Endodermal cell (in vitro differentiated cells): ENCODE measurements at regions not wholly inside any gene's neighbourhood (a gene's known extent, or its start where the extent isn't known, plus 50 kb on each side); places are given as distances from the start of the nearest gene placed in this dataset.

Experiments used
- DNase-seq: peaks from one replicate; pipeline ENCODE4 v3.0.0-alpha.2; 2017
- H3K27ac ChIP-seq: 2 replicates; pipeline ENCODE4 v1.5.1; 2013; ENCODE audit warnings: mild to moderate bottlenecking, low read depth, low read length, moderate library complexity
- H3K27me3 ChIP-seq: 2 replicates; pipeline ENCODE4 v1.6.1; 2013; ENCODE audit warnings: mild to moderate bottlenecking, low read length, moderate library complexity; ENCODE audit not compliant: insufficient read depth, control insufficient read depth, poor library complexity, severe bottlenecking
- H3K36me3 ChIP-seq: 2 replicates; pipeline ENCODE4 v1.7.0; 2013; ENCODE audit warnings: mild to moderate bottlenecking, low read length, moderate library complexity; ENCODE audit not compliant: control insufficient read depth, insufficient read depth
- H3K4me1 ChIP-seq: one replicate; pipeline ENCODE4 v1.7.0; 2013; ENCODE audit warnings: low read length; ENCODE audit not compliant: control insufficient read depth, insufficient read depth
- H3K4me3 ChIP-seq: 2 replicates; pipeline ENCODE4 v1.5.1; 2013; ENCODE audit warnings: mild to moderate bottlenecking, low read length, moderate library complexity
- H3K9ac ChIP-seq: 2 replicates; pipeline ENCODE4 v1.6.1; 2013; ENCODE audit warnings: mild to moderate bottlenecking, low read length, moderate library complexity; ENCODE audit not compliant: poor library complexity, severe bottlenecking; ENCODE audit errors: extremely low read depth
- H3K9me3 ChIP-seq: 2 replicates; pipeline ENCODE4 v1.6.1; 2013; ENCODE audit warnings: mild to moderate bottlenecking, low read length, moderate library complexity; ENCODE audit not compliant: control insufficient read depth
- H3K27ac Mint-ChIP-seq: 2 replicates; pipeline ENCODE4 v1.8.0; 2020; ENCODE audit warnings: mixed read lengths
- H3K27me3 Mint-ChIP-seq: 2 replicates; pipeline ENCODE4 v1.8.0; 2021; ENCODE audit warnings: mild to moderate bottlenecking, mixed read lengths; ENCODE audit not compliant: insufficient read depth
- H3K36me3 Mint-ChIP-seq: 2 replicates; pipeline ENCODE4 v1.8.0; 2020; ENCODE audit warnings: low read depth, mixed read lengths
- H3K4me1 Mint-ChIP-seq: 2 replicates; pipeline ENCODE4 v1.8.0; 2020; ENCODE audit warnings: mixed read lengths
- H3K4me3 Mint-ChIP-seq: 2 replicates; pipeline ENCODE4 v1.8.0; 2020; ENCODE audit warnings: mild to moderate bottlenecking, moderate library complexity, mixed read lengths
- H3K9me3 Mint-ChIP-seq: 2 replicates; pipeline ENCODE4 v1.8.0; 2020; ENCODE audit warnings: mild to moderate bottlenecking, mixed read lengths
- WGBS, 2 experiments: methylation state at CpG; one replicate each; pipeline versions ENCODE4 v1.1.5 to v1.1.7; 2013; ENCODE audit warnings: missing lambda C conversion rate in 2 of 2, mixed read lengths in 1 of 2; ENCODE audit not compliant: insufficient coverage in 1 of 2, insufficient read length in 1 of 2; 5-methylcytosine and 5-hydroxymethylcytosine counted together
- TF ChIP-seq, protein P1 (sequence below): fragments of 200-600 bp; sonication (generic); conservative IDR thresholded peaks from 2 replicates; pipeline ENCODE4 v1.5.0; 2021; ENCODE audit warnings: antibody characterized with exemption, mild to moderate bottlenecking

DNA sequence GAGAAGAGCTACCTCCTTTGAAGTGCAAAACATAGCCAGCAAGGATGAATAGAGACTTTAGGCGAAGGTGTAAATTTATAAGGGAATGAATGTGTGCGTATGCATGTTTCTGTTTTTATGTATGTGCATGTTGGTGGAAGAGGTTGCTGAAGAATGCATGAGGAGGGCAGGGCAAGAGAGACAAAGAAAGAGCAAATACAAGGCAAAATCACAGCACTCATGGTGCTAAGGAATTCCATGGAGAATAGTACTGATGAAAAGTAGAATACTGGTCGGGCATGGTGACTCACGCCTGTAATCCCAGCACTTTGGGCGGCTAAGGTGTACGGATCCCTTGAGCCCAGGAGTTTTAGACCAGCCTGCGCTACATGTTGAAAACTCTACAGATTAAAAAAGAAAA, 762.1 kb upstream of the PTPRD start:
- no peak overlapping the region for H3K4me3 Mint-ChIP-seq
- H3K27me3 Mint-ChIP-seq = no peaks in the 10 kb centered on the region
- no peaks in the 10 kb centered on the region for H3K4me1 ChIP-seq
- WGBS, 2 experiments = 71% methylated on average over 6 to 7 of the region's 7 CpGs
- no peaks in the 10 kb centered on the region for H3K36me3 ChIP-seq
- no peaks in the 10 kb centered on the region for H3K9me3 ChIP-seq
- TF ChIP-seq, protein P1, sequence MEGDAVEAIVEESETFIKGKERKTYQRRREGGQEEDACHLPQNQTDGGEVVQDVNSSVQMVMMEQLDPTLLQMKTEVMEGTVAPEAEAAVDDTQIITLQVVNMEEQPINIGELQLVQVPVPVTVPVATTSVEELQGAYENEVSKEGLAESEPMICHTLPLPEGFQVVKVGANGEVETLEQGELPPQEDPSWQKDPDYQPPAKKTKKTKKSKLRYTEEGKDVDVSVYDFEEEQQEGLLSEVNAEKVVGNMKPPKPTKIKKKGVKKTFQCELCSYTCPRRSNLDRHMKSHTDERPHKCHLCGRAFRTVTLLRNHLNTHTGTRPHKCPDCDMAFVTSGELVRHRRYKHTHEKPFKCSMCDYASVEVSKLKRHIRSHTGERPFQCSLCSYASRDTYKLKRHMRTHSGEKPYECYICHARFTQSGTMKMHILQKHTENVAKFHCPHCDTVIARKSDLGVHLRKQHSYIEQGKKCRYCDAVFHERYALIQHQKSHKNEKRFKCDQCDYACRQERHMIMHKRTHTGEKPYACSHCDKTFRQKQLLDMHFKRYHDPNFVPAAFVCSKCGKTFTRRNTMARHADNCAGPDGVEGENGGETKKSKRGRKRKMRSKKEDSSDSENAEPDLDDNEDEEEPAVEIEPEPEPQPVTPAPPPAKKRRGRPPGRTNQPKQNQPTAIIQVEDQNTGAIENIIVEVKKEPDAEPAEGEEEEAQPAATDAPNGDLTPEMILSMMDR = no peak
- H3K9ac ChIP-seq = no peak overlapping the region
- H3K27ac Mint-ChIP-seq = no peak overlapping the region
- no peaks in the 10 kb centered on the region for H3K27me3 ChIP-seq
- no peaks in the 10 kb centered on the region for H3K9me3 Mint-ChIP-seq
- peak overlapping the region; percentile 17 for H3K27ac ChIP-seq
- DNase-seq = no peak
- H3K36me3 Mint-ChIP-seq = no peaks in the 10 kb centered on the region
- no peaks in the 10 kb centered on the region for H3K4me1 Mint-ChIP-seq
- no peak overlapping the region for H3K4me3 ChIP-seq

DNA sequence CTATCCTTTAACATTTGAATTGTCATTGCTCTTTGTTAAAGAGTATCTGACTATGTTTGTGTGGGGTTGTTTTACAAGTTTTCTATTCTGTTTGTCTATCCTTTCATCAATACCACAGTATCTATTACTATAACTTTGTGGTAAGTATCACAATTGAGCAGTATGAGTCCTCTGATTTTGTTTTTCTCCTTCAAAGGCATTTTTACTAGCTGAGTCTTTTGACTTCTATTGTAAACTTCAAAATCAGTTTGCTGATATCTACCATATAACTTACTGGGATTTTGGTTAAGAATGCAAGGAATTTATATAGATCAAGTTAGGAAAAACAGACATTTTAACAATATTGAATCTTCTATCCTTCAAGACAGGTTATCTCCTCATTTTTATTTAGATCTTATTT, 789.8 kb upstream of the PTPRD start:
- no peak for DNase-seq
- H3K36me3 ChIP-seq = no peaks in the 10 kb centered on the region
- no peak overlapping the region for H3K4me3 ChIP-seq
- no peaks in the 10 kb centered on the region for H3K36me3 Mint-ChIP-seq
- H3K9me3 Mint-ChIP-seq = peaks cover 31% of the 10 kb centered on the region
- no peaks in the 10 kb centered on the region for H3K27me3 ChIP-seq
- no peaks in the 10 kb centered on the region for H3K27me3 Mint-ChIP-seq
- no peak overlapping the region for H3K9ac ChIP-seq
- no peaks in the 10 kb centered on the region for H3K4me1 Mint-ChIP-seq
- no peaks in the 10 kb centered on the region for H3K4me1 ChIP-seq
- H3K4me3 Mint-ChIP-seq = no peak overlapping the region
- H3K27ac Mint-ChIP-seq = no peak overlapping the region
- H3K9me3 ChIP-seq = peaks cover 24% of the 10 kb centered on the region
- no peak overlapping the region for H3K27ac ChIP-seq
- TF ChIP-seq, protein P1 = no peak

DNA sequence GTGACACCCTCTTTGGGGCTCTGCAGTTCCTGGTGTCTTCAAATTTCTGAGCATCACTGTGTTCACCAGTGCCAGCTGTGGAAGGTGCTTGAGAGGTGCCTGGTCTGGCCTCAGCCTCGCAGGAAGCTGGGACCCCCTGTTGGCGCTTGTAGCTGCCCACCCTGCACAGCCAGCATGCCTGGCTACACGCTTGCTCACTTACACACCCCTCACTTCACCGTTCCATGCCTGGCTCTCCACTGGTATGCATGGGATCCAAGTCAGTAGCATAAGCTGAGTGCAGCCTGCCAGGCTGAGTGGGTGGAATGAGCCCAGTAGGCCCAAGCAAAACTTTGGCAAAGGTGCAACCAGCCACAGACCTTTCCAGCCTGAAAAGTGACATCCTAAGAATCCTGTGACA, 801.4 kb upstream of the PTPRD start:
- no peak overlapping the region for H3K9ac ChIP-seq
- Mint-ChIP-seq H3K4me1 (peaks cover 16% of the 10 kb centered on the region), H3K4me3 (no peak overlapping the region), H3K27ac (no peak overlapping the region), H3K36me3 (no peaks in the 10 kb centered on the region), H3K27me3 (no peaks in the 10 kb centered on the region), H3K9me3 (no peaks in the 10 kb centered on the region)
- no peak overlapping the region for H3K4me3 ChIP-seq
- H3K27ac ChIP-seq = no peak overlapping the region
- TF ChIP-seq, protein P1 = no peak
- no peak for DNase-seq
- H3K27me3 ChIP-seq = no peaks in the 10 kb centered on the region
- H3K9me3 ChIP-seq = peaks cover 16% of the 10 kb centered on the region
- WGBS, 2 experiments = 94 to 100% methylated on average over 3 to 4 of the region's 4 CpGs
- H3K36me3 ChIP-seq = no peaks in the 10 kb centered on the region
- peaks cover 6% of the 10 kb centered on the region for H3K4me1 ChIP-seq
